ENCODE measurements at regions not wholly inside any gene's neighbourhood (a gene's known extent, or its start where the extent isn't known, plus 50 kb on each side); places are given as distances from the start of the nearest gene placed in this dataset.
"Not testable (repeated sequence)": the region's sequence is repeated elsewhere in the genome, so short reads cannot be mapped to it uniquely, and the experiment has no call there.

- TF ChIP-seq EZH2phosphoT487 (IDR thresholded peaks at IDR 0.05; ENCODE audit: borderline replicate concordance, low read length) (no peak), EZH2 (IDR thresholded peaks at IDR 0.05; ENCODE audit: low read length, unreplicated experiment) (no peak), CTCF (conservative IDR thresholded peaks at IDR 0.05; ENCODE audit: low read depth, low read length) (no peak)
- Histone ChIP-seq H3K9me3 (ENCODE audit: low read length) (no peaks in the 10 kb centered on the region), H4K20me1 (ENCODE audit: low read length) (no peaks in the 10 kb centered on the region), H3K27ac (ENCODE audit: low read length) (no peak overlapping the region), H3K9ac (ENCODE audit: low read length) (no peak overlapping the region), H3K4me2 (ENCODE audit: low read length) (no peak overlapping the region), H3K4me1 (ENCODE audit: insufficient read depth, low read length) (no peaks in the 10 kb centered on the region), H3K36me3 (ENCODE audit: low read depth, low read length) (no peaks in the 10 kb centered on the region), H3K79me2 (ENCODE audit: low read length) (no peaks in the 10 kb centered on the region), H3F3A (ENCODE audit: low read length, unreplicated experiment) (no peaks in the 10 kb centered on the region), H2AFZ (ENCODE audit: low read length) (no peak overlapping the region), H3K9me2 (replicated peaks; ENCODE audit: low read length) (no peaks in the 10 kb centered on the region), H3K27me3 (ENCODE audit: low read length) (no peaks in the 10 kb centered on the region), H3K4me3 (ENCODE audit: low read length) (no peak overlapping the region)
- BruUV-seq (replicated peaks) = no TSS peak
- ChIA-PET POLR2A (ENCODE audit: unreplicated experiment) (no interaction called here), CTCF (no interaction called here)
- no peak for DNase-seq
- ATAC-seq = no peak
- intact Hi-C loops (cut with micrococcal nuclease) = no loop called here
Measured at GRCh38 chr10:83543691-83544462, 595.4 kb upstream of the GHITM start.

GRCh38 chr10:83545901-83546391 lies 593.4 kb upstream of the GHITM start:
- H2AFZ ChIP-seq (ENCODE audit: low read length) = no peak overlapping the region
- ATAC-seq (no peak), DNase-seq (no peak)
- H3K4me2 ChIP-seq (ENCODE audit: low read length) = no peak overlapping the region
- no peaks in the 10 kb centered on the region for H3K9me2 ChIP-seq (replicated peaks; ENCODE audit: low read length)
- H3K9ac ChIP-seq (ENCODE audit: low read length) = no peak overlapping the region
- H4K20me1 ChIP-seq (ENCODE audit: low read length) = no peaks in the 10 kb centered on the region
- no peak overlapping the region for H3K27ac ChIP-seq (ENCODE audit: low read length)
- ChIA-PET CTCF (no interaction called here), POLR2A (ENCODE audit: unreplicated experiment) (no interaction called here)
- no peaks in the 10 kb centered on the region for H3K36me3 ChIP-seq (ENCODE audit: low read depth, low read length)
- no peaks in the 10 kb centered on the region for H3K9me3 ChIP-seq (ENCODE audit: low read length)
- intact Hi-C loops (cut with micrococcal nuclease) = no loop called here
- no peaks in the 10 kb centered on the region for H3K79me2 ChIP-seq (ENCODE audit: low read length)
- BruUV-seq (replicated peaks) = no TSS peak
- H3F3A ChIP-seq (ENCODE audit: low read length, unreplicated experiment) = no peaks in the 10 kb centered on the region
- H3K4me1 ChIP-seq (ENCODE audit: insufficient read depth, low read length) = no peaks in the 10 kb centered on the region
- no peak for TF ChIP-seq EZH2 (IDR thresholded peaks at IDR 0.05; ENCODE audit: low read length, unreplicated experiment)
- no peak for TF ChIP-seq CTCF (conservative IDR thresholded peaks at IDR 0.05; ENCODE audit: low read depth, low read length)
- H3K4me3 ChIP-seq (ENCODE audit: low read length) = no peak overlapping the region
- no peaks in the 10 kb centered on the region for H3K27me3 ChIP-seq (ENCODE audit: low read length)

GRCh38 chr10:83551190-83551589 lies 588.1 kb upstream of the GHITM start:
- DNase-seq; POLR2A ChIA-PET (ENCODE audit: unreplicated experiment); H3K36me3 ChIP-seq (ENCODE audit: low read depth, low read length); H3F3A ChIP-seq (ENCODE audit: low read length, unreplicated experiment); CTCF ChIA-PET; H3K4me3 ChIP-seq (ENCODE audit: low read length); H3K9me2 ChIP-seq (replicated peaks; ENCODE audit: low read length); H3K79me2 ChIP-seq (ENCODE audit: low read length); H2AFZ ChIP-seq (ENCODE audit: low read length); H3K27ac ChIP-seq (ENCODE audit: low read length); H4K20me1 ChIP-seq (ENCODE audit: low read length); H3K9ac ChIP-seq (ENCODE audit: low read length); ATAC-seq; H3K4me1 ChIP-seq (ENCODE audit: insufficient read depth, low read length); intact Hi-C loops (cut with micrococcal nuclease); BruUV-seq (replicated peaks); H3K27me3 ChIP-seq (ENCODE audit: low read length); H3K9me3 ChIP-seq (ENCODE audit: low read length); H3K4me2 ChIP-seq (ENCODE audit: low read length): not testable (repeated sequence)

Measured in PC-3 (cell line).